Sigmoid colon (tissue), 4 donors: ENCODE measurements at regions not wholly inside any gene's neighbourhood (a gene's known extent, or its start where the extent isn't known, plus 50 kb on each side); places are given as distances from the start of the nearest gene placed in this dataset.

Experiments used
- EP300 ChIP-seq, 4 donors: sonication (generic); formaldehyde crosslinking; IDR thresholded peaks; one replicate each; pipeline ENCODE4 v1.6.1; 2017; ENCODE audit warnings: antibody characterized with exemption in 4 of 4
- POLR2A ChIP-seq, 2 donors: fragments of 450-650 bp; IDR thresholded peaks; one replicate each; pipeline ENCODE4 v1.6.1; 2016; ENCODE audit warnings: antibody characterized with exemption in 2 of 2, mild to moderate bottlenecking in 2 of 2, moderate library complexity in 2 of 2
- TF ChIP-seq, protein P1 (sequence below), 4 experiments: fragments of 450-650 bp in 3 of 4; fragments of 200-600 bp in 1 of 4; IDR thresholded peaks; one replicate each; pipeline ENCODE4 v1.5.1; 2016 to 2019; ENCODE audit warnings: antibody characterized with exemption in 4 of 4, mild to moderate bottlenecking in 3 of 4, moderate library complexity in 2 of 4

DNA sequence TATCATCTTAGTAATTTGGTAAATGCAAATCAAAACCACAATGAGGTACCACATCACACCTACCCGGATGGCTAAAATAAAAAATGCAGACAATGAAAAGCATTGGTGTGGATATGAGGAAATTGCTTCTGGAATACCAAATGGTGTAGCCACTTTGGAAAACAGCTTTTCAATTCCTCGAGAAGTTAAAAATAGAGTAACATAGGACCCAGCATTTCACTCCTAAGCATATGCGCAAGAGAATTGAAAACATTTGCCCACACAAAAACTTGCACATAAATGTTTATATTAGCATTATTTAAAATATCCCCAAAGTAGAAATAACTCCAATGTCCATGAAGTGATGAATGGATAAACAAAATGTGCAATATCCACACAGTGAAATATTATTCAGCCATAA lies 608.7 kb downstream of the ISL1 start:
- TF ChIP-seq, protein P1, sequence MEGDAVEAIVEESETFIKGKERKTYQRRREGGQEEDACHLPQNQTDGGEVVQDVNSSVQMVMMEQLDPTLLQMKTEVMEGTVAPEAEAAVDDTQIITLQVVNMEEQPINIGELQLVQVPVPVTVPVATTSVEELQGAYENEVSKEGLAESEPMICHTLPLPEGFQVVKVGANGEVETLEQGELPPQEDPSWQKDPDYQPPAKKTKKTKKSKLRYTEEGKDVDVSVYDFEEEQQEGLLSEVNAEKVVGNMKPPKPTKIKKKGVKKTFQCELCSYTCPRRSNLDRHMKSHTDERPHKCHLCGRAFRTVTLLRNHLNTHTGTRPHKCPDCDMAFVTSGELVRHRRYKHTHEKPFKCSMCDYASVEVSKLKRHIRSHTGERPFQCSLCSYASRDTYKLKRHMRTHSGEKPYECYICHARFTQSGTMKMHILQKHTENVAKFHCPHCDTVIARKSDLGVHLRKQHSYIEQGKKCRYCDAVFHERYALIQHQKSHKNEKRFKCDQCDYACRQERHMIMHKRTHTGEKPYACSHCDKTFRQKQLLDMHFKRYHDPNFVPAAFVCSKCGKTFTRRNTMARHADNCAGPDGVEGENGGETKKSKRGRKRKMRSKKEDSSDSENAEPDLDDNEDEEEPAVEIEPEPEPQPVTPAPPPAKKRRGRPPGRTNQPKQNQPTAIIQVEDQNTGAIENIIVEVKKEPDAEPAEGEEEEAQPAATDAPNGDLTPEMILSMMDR (IDR thresholded peaks at IDR 0.05), result no peak
- TF ChIP-seq POLR2A (IDR thresholded peaks at IDR 0.05) (no peak), EP300 (IDR thresholded peaks at IDR 0.05) (no peak)
